ENCODE measurements at regions not wholly inside any gene's neighbourhood (a gene's known extent, or its start where the extent isn't known, plus 50 kb on each side); places are given as distances from the start of the nearest gene placed in this dataset.

GRCh38 chr1:201624741-201625225 is 85.9 kb downstream of the NAV1 start:
- H3K27ac ChIP-seq (ENCODE audit: low read depth in 2 of 2, low read length in 2 of 2), result no peak overlapping the region
- peaks cover 0 to 2% of the 10 kb centered on the region in 2 donors for H3K36me3 ChIP-seq (ENCODE audit: control insufficient read depth in 2 of 2, insufficient read depth in 2 of 2, low read length in 2 of 2)
- H3K27me3 ChIP-seq (ENCODE audit: control insufficient read depth in 2 of 2, insufficient read depth in 2 of 2, low read length in 2 of 2), result no peaks in the 10 kb centered on the region
- peaks cover 0 to 4% of the 10 kb centered on the region in 2 donors for H3K4me1 ChIP-seq (ENCODE audit: control insufficient read depth in 2 of 2, insufficient read depth in 2 of 2, low read length in 2 of 2)
- no peaks in the 10 kb centered on the region for H3K9me3 ChIP-seq (ENCODE audit: control insufficient read depth in 2 of 2, low read length in 2 of 2)
- H3K4me3 ChIP-seq (ENCODE audit: low read length in 2 of 2), result no peak overlapping the region
- no peak overlapping the region for H3K9ac ChIP-seq (ENCODE audit: low read depth in 1 of 2, low read length in 2 of 2)

GRCh38 chr1:201625226-201625761 is 86.4 kb downstream of the NAV1 start:
- Histone ChIP-seq H3K4me3 (ENCODE audit: low read length in 2 of 2) (no peak overlapping the region), H3K9ac (ENCODE audit: low read depth in 1 of 2, low read length in 2 of 2) (no peak overlapping the region), H3K4me1 (ENCODE audit: control insufficient read depth in 2 of 2, insufficient read depth in 2 of 2, low read length in 2 of 2) (peaks cover 0 to 4% of the 10 kb centered on the region in 2 donors), H3K27ac (ENCODE audit: low read depth in 2 of 2, low read length in 2 of 2) (no peak overlapping the region), H3K9me3 (ENCODE audit: control insufficient read depth in 2 of 2, low read length in 2 of 2) (no peaks in the 10 kb centered on the region), H3K36me3 (ENCODE audit: control insufficient read depth in 2 of 2, insufficient read depth in 2 of 2, low read length in 2 of 2) (peaks cover 0 to 2% of the 10 kb centered on the region in 2 donors), H3K27me3 (ENCODE audit: control insufficient read depth in 2 of 2, insufficient read depth in 2 of 2, low read length in 2 of 2) (no peaks in the 10 kb centered on the region)

GRCh38 chr1:201625851-201626251 is 86.9 kb downstream of the NAV1 start:
- H3K27me3 ChIP-seq (ENCODE audit: control insufficient read depth in 2 of 2, insufficient read depth in 2 of 2, low read length in 2 of 2), result no peaks in the 10 kb centered on the region
- no peak overlapping the region for H3K4me3 ChIP-seq (ENCODE audit: low read length in 2 of 2)
- no peak overlapping the region for H3K27ac ChIP-seq (ENCODE audit: low read depth in 2 of 2, low read length in 2 of 2)

GRCh38 chr1:201626629-201627275 is 87.8 kb downstream of the NAV1 start:
- H3K9ac ChIP-seq (ENCODE audit: low read depth in 1 of 2, low read length in 2 of 2), result no peak overlapping the region
- peaks cover 0 to 4% of the 10 kb centered on the region in 2 donors for H3K4me1 ChIP-seq (ENCODE audit: control insufficient read depth in 2 of 2, insufficient read depth in 2 of 2, low read length in 2 of 2)
- H3K9me3 ChIP-seq (ENCODE audit: control insufficient read depth in 2 of 2, low read length in 2 of 2), result no peaks in the 10 kb centered on the region
- no peak overlapping the region for H3K27ac ChIP-seq (ENCODE audit: low read depth in 2 of 2, low read length in 2 of 2)
- peaks cover 0 to 2% of the 10 kb centered on the region in 2 donors for H3K36me3 ChIP-seq (ENCODE audit: control insufficient read depth in 2 of 2, insufficient read depth in 2 of 2, low read length in 2 of 2)
- H3K4me3 ChIP-seq (ENCODE audit: low read length in 2 of 2), result no peak overlapping the region
- H3K27me3 ChIP-seq (ENCODE audit: control insufficient read depth in 2 of 2, insufficient read depth in 2 of 2, low read length in 2 of 2), result no peaks in the 10 kb centered on the region

More at GRCh38 chr1:201625851-201626251, 86.9 kb downstream of the NAV1 start:
- Histone ChIP-seq H3K36me3 (ENCODE audit: control insufficient read depth in 2 of 2, insufficient read depth in 2 of 2, low read length in 2 of 2) (peaks cover 0 to 2% of the 10 kb centered on the region in 2 donors), H3K4me1 (ENCODE audit: control insufficient read depth in 2 of 2, insufficient read depth in 2 of 2, low read length in 2 of 2) (peaks cover 0 to 4% of the 10 kb centered on the region in 2 donors), H3K9ac (ENCODE audit: low read depth in 1 of 2, low read length in 2 of 2) (no peak overlapping the region), H3K9me3 (ENCODE audit: control insufficient read depth in 2 of 2, low read length in 2 of 2) (no peaks in the 10 kb centered on the region)

- Histone ChIP-seq H3K36me3 (ENCODE audit: control insufficient read depth in 2 of 2, insufficient read depth in 2 of 2, low read length in 2 of 2) (peaks cover 0 to 2% of the 10 kb centered on the region in 2 donors), H3K9me3 (ENCODE audit: control insufficient read depth in 2 of 2, low read length in 2 of 2) (no peaks in the 10 kb centered on the region), H3K27ac (ENCODE audit: low read depth in 2 of 2, low read length in 2 of 2) (no peak overlapping the region), H3K27me3 (ENCODE audit: control insufficient read depth in 2 of 2, insufficient read depth in 2 of 2, low read length in 2 of 2) (no peaks in the 10 kb centered on the region), H3K9ac (ENCODE audit: low read depth in 1 of 2, low read length in 2 of 2) (no peak overlapping the region), H3K4me3 (ENCODE audit: low read length in 2 of 2) (no peak overlapping the region), H3K4me1 (ENCODE audit: control insufficient read depth in 2 of 2, insufficient read depth in 2 of 2, low read length in 2 of 2) (peaks cover 7 to 19% of the 10 kb centered on the region in 2 donors)
Observed at GRCh38 chr1:201628490-201628889, 89.6 kb downstream of the NAV1 start.

- Histone ChIP-seq H3K4me1 (ENCODE audit: control insufficient read depth in 2 of 2, insufficient read depth in 2 of 2, low read length in 2 of 2) (peaks cover 7 to 19% of the 10 kb centered on the region in 2 donors), H3K27ac (ENCODE audit: low read depth in 2 of 2, low read length in 2 of 2) (no peak overlapping the region)
Observed at GRCh38 chr1:201630582-201630981, 91.7 kb downstream of the NAV1 start.

GRCh38 chr1:201631037-201631436 is 92.1 kb downstream of the NAV1 start:
- H3K9me3 ChIP-seq (ENCODE audit: control insufficient read depth in 2 of 2, low read length in 2 of 2), result no peaks in the 10 kb centered on the region
- peaks cover 7 to 19% of the 10 kb centered on the region in 2 donors for H3K4me1 ChIP-seq (ENCODE audit: control insufficient read depth in 2 of 2, insufficient read depth in 2 of 2, low read length in 2 of 2)
- H3K9ac ChIP-seq (ENCODE audit: low read depth in 1 of 2, low read length in 2 of 2), result no peak overlapping the region
- H3K4me3 ChIP-seq (ENCODE audit: low read length in 2 of 2), result no peak overlapping the region
- H3K36me3 ChIP-seq (ENCODE audit: control insufficient read depth in 2 of 2, insufficient read depth in 2 of 2, low read length in 2 of 2), result no peaks in the 10 kb centered on the region
- no peak overlapping the region for H3K27ac ChIP-seq (ENCODE audit: low read depth in 2 of 2, low read length in 2 of 2)
- no peaks in the 10 kb centered on the region for H3K27me3 ChIP-seq (ENCODE audit: control insufficient read depth in 2 of 2, insufficient read depth in 2 of 2, low read length in 2 of 2)

More at GRCh38 chr1:201630582-201630981, 91.7 kb downstream of the NAV1 start:
- Histone ChIP-seq H3K27me3 (ENCODE audit: control insufficient read depth in 2 of 2, insufficient read depth in 2 of 2, low read length in 2 of 2) (no peaks in the 10 kb centered on the region), H3K36me3 (ENCODE audit: control insufficient read depth in 2 of 2, insufficient read depth in 2 of 2, low read length in 2 of 2) (no peaks in the 10 kb centered on the region), H3K9me3 (ENCODE audit: control insufficient read depth in 2 of 2, low read length in 2 of 2) (no peaks in the 10 kb centered on the region), H3K4me3 (ENCODE audit: low read length in 2 of 2) (no peak overlapping the region), H3K9ac (ENCODE audit: low read depth in 1 of 2, low read length in 2 of 2) (no peak overlapping the region)

- Histone ChIP-seq H3K4me1 (ENCODE audit: control insufficient read depth in 2 of 2, insufficient read depth in 2 of 2, low read length in 2 of 2) (peaks cover 7 to 19% of the 10 kb centered on the region in 2 donors), H3K27me3 (ENCODE audit: control insufficient read depth in 2 of 2, insufficient read depth in 2 of 2, low read length in 2 of 2) (no peaks in the 10 kb centered on the region), H3K27ac (ENCODE audit: low read depth in 2 of 2, low read length in 2 of 2) (peak overlapping the region; percentile 6 to 32), H3K9ac (ENCODE audit: low read depth in 1 of 2, low read length in 2 of 2) (no peak overlapping the region), H3K36me3 (ENCODE audit: control insufficient read depth in 2 of 2, insufficient read depth in 2 of 2, low read length in 2 of 2) (no peaks in the 10 kb centered on the region), H3K9me3 (ENCODE audit: control insufficient read depth in 2 of 2, low read length in 2 of 2) (no peaks in the 10 kb centered on the region), H3K4me3 (ENCODE audit: low read length in 2 of 2) (no peak overlapping the region)
Observed at GRCh38 chr1:201632364-201632952, 93.5 kb downstream of the NAV1 start.

GRCh38 chr1:201633297-201633696 is 94.4 kb downstream of the NAV1 start:
- H3K9ac ChIP-seq (ENCODE audit: low read depth in 1 of 2, low read length in 2 of 2), result no peak overlapping the region
- H3K27ac ChIP-seq (ENCODE audit: low read depth in 2 of 2, low read length in 2 of 2), result no peak overlapping the region
- H3K9me3 ChIP-seq (ENCODE audit: control insufficient read depth in 2 of 2, low read length in 2 of 2), result no peaks in the 10 kb centered on the region
- H3K27me3 ChIP-seq (ENCODE audit: control insufficient read depth in 2 of 2, insufficient read depth in 2 of 2, low read length in 2 of 2), result no peaks in the 10 kb centered on the region
- H3K4me3 ChIP-seq (ENCODE audit: low read length in 2 of 2), result no peak overlapping the region
- H3K4me1 ChIP-seq (ENCODE audit: control insufficient read depth in 2 of 2, insufficient read depth in 2 of 2, low read length in 2 of 2), result peaks cover 7 to 21% of the 10 kb centered on the region in 2 donors
- H3K36me3 ChIP-seq (ENCODE audit: control insufficient read depth in 2 of 2, insufficient read depth in 2 of 2, low read length in 2 of 2), result no peaks in the 10 kb centered on the region

- Histone ChIP-seq H3K9me3 (ENCODE audit: control insufficient read depth in 2 of 2, low read length in 2 of 2) (no peaks in the 10 kb centered on the region), H3K4me3 (ENCODE audit: low read length in 2 of 2) (no peak overlapping the region), H3K9ac (ENCODE audit: low read depth in 1 of 2, low read length in 2 of 2) (no peak overlapping the region), H3K4me1 (ENCODE audit: control insufficient read depth in 2 of 2, insufficient read depth in 2 of 2, low read length in 2 of 2) (peaks cover 7 to 18% of the 10 kb centered on the region in 2 donors), H3K27me3 (ENCODE audit: control insufficient read depth in 2 of 2, insufficient read depth in 2 of 2, low read length in 2 of 2) (no peaks in the 10 kb centered on the region), H3K27ac (ENCODE audit: low read depth in 2 of 2, low read length in 2 of 2) (no peak overlapping the region), H3K36me3 (ENCODE audit: control insufficient read depth in 2 of 2, insufficient read depth in 2 of 2, low read length in 2 of 2) (no peaks in the 10 kb centered on the region)
Observed at GRCh38 chr1:201633811-201634210, 94.9 kb downstream of the NAV1 start.

Data from mucosa of rectum (tissue), 2 donors.